ENCODE measurements at regions not wholly inside any gene's neighbourhood (a gene's known extent, or its start where the extent isn't known, plus 50 kb on each side); places are given as distances from the start of the nearest gene placed in this dataset.
"Not testable (repeated sequence)": the region's sequence is repeated elsewhere in the genome, so short reads cannot be mapped to it uniquely, and the experiment has no call there.

DNA sequence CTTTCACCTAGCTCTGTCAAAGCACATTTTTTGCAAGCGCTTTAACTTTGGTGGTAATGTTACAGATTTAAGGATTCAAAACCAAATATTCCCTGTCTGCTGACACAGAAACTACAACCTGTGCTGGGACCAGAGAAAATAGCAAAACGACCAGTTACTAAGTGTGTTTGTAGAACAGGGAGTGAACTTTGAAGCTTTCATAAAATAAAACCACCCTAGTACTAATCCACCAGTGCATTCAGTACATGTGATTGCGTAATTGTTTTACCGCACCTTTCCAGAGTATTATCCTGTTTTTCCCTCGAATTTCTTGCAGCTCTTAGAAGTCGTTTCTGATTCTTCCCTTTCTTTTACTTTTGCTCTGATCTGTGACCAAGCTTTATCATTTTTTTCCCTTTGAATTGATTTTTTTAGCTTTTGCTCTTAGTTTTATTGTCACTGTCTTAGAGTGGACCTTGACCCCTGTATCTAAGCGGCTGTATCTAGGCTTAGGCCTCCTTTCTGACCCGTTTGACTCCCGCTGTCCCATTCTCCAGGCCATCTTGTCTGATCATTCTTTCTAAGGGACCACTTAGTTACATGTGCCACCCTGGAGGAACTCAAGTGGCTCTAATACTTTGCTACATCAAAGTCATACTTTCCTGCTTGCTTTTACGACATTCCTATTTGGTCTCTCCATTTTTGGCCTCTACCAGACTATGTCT is 429.4 kb downstream of the PCNX1 start:
- no peak for DNase-seq

DNA sequence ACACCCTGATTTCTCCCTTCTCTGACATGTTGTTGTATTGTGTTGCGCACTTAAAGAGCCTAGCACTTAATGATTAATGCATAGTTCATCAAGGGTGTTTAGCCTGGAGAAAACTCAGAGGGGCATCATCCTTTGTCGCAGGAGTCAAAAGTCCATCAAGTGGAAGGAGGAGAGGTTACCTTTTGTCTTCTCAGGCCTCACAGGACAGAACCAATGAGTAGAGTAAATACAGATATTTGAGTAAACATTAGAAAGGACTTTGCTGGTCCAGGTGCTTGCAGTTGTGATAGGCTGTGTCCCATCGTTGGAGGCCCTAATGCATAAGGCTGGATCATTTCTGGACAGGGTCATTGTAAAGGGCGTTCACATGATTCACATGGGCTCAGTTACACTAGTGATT is 430.9 kb downstream of the PCNX1 start:
- DNase-seq = no peak

DNA sequence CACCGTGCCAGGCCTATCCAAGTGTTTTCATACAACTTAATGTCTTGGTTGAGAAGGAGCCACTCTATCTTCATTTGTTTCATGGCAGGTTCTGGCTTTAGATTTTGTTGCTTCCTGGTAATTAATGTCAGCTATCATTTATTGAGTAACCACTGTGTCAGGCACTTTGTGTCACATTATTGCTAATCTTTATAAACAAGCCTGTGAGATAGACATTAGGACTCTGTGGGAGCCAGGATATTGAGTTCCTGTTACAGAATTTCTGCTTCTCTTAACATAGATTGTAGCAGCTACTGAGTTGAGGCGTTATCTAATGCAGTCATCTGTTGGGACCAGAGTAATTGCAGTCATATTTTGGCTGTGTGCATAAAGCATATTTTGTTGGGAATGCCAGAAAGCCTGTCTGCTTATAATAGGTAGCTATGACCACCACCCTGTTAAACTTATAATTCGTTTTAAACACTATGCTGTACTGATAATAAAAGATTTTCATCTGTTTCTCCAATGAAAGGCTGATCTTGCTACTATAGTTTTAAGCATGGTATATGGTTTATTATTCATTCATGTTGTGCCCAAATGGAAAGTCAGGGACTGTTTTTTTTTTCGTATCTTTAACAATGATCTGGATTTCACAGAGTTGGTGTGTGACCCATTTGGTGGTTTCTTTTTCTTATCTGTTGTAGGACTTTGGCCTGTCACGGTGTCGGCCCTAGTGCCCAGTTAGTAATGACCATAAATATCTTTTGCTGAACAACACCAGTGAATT is 432.6 kb downstream of the PCNX1 start:
- no peak for DNase-seq

DNA sequence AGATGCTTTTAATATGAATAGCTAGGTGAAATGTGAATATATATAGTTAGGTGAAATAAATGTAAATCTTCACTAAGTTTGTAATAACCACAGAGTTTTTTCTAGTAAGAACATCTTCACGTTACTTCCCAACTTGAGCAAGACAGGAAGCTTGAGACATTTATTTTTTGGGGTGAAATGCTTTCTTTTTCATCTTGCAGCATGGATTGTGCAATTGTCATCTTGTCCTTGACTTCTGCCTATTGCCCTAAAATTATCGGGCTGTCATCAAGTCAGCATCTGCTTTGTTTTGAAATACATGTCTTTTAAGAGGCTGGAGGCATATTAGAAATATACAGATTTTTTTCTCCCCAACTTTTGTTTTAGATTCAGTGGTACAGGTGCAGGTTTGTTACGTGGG is 433.9 kb downstream of the PCNX1 start:
- DNase-seq = no peak

DNA sequence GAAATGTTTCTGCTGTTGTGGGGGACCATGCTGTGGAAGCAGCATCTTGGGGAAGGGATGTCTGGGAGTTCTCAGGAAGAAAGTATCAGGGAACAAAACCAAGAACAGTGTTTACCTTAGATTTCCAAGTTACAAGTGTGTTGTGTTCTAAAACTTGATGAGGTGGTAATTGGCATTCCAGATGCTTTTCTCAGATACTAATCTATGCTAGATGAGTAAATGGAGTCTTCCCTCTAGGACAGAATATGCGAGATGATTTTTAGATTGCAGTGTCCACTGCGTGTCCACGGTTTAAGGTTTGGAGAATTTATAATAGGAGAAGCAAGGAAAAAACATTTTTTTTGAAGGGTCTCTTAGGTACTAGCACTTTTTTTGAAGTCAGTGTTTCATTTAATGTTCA is 436.5 kb downstream of the PCNX1 start:
- DNase-seq = no peak

DNA sequence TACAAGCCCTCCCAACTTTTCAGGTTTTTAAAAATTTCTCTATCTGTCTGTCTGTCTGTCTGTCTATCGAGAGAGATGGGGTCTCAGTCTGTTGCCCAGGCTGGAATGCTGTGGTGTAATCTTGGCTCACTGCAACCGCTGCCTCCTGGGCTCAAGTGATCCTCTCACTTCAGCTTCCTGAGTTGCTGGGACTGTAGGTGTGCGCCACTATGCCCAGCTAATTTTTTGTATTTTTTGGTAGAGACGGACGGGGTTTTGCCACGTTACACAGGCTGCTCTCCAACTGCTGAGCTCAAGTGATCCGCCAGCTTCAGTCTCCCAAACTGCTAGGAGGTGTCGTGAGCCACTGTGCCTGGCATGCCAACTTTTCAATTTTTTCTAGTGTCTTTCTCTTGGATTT is 437.2 kb downstream of the PCNX1 start:
- DNase-seq = no peak

DNA sequence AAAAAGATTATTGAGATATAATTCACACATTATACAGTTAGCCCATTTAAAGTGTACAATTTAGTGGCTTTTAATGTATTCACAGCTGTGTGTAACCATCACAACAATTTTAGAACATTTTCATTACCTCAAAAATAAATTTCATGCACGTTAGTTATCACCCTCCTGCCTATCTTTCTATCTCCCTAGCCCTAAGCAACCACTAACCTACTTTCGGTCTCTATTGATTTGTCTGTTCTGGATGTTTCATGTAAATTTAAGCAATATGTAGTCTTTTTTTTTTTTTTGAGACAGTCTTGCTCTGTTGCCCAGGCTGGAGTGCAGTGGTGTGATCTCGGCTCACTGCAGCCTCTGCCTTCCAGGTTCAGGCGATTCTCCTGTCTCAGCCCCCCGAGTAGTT is 439.4 kb downstream of the PCNX1 start:
- DNase-seq = no peak

DNA sequence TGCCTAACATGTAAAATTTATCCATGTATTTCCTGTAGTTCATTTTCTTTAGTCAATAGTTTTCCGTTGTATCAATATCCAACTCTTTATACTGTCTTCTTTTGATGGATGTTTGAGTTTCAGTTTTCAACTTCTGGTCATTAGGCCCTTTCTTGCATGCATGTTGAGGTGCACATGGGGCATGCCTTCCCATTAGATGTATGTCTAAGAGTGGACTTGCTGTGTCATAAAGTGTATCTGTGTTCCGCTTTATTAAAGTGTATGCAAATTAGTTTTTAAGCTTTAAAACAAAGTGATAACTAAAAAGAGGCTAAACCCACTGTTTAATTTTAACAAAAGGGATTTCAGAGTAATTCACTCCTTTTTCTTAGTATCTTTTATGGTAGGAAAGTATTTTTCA is 441.1 kb downstream of the PCNX1 start:
- no peak for DNase-seq

DNA sequence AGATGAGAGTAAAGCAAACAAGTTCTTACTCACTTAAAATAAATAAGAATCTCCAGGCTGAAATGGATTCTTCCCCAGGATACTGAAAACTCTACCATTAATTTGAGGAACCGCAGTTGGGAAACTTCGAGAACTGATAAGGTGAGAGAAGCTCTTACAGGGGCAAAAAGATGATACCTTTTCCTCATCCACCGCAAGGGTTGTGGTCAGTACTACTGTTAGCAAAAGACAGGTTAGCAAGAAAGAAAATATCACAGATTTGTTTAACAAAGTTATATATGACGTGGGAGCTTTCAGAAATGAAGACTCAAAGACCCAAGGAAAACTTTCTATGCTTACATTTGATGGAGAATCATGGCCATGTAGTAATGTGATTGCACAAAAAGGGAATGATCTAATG is 441.6 kb downstream of the PCNX1 start:
- no peak for DNase-seq

DNA sequence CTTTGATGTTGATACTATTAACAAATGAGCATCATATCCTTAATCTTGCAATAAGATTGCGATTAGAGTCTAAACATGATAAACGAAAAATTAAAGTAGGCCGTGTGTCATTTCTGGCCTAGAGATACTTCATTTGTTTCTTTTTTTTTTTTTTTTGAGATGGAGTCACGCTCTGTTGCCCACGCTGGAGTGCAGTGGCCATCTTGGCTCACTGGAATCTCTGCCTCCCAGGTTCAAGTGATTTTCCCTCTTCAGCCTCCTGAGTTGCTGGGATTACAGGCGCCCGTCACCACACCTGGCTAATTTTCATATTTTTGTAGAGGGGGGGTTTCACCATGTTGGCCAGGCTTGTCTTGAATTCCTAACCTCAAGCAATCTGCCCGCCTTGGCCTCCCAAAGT is 446.9 kb downstream of the PCNX1 start:
- DNase-seq = no peak

DNA sequence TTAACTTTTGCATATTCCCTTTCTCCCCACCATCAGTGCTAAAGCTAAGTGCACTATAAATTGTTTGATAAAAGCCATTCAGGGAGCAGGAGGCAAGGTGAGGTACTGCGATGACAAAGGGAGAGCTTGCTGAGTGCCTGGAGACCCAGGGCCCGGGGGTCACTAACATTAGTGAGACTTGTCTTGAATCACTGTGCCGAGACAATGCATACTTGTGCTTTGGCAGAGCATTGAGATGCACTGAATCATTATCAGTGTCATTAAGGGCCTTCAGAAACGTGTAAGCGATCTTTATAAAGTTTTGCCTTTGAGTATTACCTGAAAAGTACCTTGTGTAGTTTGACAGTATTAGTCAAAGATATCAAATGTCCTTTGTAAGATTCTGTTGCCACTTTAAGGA is 447.5 kb downstream of the PCNX1 start:
- no peak for DNase-seq

DNA sequence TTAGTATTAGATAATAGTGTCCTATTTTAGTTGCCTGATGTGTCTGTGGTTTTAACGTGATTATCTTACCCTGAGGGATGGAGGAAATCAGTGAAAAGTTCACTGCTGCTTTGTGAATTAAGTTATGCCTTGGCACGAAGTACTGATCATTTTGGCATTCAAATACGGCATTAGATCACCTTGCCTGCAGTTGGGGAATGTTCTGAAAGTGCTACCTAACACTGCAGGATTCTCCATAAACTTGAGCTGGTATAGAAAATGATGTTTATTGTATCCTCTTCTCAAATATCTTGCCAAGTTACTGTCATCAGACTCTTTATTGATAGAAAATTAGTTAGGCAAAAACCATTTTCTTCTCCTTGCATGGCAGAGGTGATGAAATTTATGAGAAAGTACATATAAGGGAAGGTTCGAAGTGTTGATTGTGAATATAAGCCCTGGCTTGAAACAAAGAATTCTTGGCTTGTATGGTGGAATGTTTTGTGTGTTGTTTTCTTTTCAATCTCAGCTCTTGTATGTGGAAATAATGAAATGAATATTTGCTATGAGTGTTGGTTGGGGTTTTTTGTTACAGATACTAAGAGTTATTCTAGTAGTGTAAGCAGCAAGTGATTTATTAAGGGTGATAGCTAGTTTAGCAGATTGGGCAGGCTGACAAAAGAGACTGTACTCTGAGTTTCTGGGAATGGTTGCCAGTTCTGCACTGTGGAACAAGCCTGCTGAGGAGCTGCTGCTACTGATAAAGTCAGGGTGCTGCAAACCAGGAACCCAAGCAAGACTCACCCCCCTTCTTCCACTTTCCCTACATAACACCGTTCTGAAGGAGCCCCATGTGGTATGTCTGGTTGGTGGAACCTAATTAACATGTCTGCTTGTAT is 448.3 kb downstream of the PCNX1 start:
- no peak for DNase-seq

DNA sequence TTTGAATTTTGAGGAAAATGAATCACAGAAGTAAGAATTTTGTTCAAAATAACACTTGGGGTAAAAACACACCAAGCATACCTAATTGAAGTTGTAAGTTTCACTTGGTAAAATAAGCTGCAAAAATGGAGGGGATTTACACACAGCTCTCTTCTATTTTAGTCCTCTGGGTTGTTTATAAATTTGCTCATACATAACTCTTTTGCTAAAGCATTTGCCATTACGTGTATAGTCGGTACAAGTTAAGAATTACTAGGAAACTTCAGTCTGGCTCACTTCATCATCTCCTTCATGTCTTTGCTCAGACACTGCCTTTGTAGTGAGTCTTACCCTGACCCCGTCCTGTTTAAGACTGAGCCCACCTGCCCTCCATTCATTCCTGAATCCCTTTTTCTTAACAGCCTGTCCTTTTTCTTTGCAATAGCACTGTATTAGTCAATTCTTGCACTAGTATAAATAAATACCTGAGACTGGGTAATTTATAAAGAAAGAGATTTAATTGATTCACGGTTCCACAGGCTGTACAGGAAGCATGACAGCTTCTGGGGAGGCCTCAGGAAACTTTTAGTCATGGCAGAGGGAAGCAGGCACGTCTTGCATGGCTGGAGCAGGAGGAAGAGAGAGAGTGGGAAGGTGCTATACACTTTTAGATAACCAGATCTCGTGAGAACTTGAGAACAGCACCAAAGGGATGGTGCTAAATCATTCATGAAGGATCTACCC is 451.1 kb downstream of the PCNX1 start:
- DNase-seq = no peak

DNA sequence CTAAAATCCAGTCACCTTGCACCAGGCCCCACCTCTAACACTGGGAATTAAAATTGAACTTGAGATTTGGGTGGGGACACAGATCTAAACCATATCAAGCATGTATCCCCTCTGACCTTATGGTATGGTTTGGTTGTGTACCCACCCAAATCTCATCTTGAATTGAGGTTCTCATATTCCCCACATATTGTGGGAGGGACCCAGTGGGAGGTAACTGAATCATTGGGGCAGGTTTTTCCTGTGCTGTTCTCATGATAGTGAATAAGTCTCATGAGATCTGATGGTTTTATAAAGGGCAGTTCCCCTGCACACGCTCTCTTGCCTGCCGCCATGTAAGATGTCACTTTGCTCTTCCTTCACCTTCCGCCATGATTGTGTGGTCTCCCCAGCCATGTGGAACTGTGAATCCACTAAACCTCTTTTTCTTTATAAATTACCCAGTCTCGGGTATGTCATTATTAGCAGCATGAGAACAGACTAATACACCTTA is 451.7 kb downstream of the PCNX1 start:
- DNase-seq = not testable (repeated sequence)

DNA sequence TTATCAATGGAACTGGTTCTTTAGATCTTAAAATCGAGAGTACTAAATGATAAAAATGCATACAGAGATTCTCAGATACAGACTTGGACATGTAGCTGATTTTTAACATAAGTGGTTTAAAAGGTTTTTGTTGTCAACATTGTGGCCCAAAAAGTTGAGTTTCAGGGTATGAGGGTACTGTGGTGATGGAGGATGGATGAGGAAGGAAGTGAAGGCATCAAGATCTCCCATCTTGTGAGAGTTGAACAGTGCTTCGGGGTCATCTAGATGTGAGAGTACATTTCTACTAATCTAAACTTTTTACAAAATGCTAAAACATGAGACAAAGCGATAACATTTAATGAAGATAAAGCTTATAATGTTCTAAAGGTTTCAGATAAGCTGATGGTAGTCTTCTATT is 452.6 kb downstream of the PCNX1 start:
- no peak for DNase-seq

DNA sequence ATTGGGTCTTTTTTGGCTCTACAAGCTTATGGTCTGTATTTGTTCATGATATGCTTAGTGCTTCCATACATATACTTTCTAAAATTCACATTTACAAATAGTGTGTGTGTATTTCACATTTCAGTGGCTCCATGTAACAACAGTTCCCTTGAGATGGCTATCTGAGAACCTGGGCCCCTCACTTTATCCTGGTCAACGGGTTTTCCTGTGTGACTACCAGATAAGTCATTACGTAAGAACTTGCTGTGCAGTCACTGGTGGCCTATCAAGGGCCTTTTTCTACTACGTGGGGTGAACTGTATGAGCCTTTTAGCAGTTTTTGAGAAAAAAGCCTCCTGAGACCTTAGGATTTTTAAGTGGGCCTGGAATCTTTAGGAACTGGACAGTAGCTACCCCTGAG is 454.1 kb downstream of the PCNX1 start:
- DNase-seq = no peak

DNA sequence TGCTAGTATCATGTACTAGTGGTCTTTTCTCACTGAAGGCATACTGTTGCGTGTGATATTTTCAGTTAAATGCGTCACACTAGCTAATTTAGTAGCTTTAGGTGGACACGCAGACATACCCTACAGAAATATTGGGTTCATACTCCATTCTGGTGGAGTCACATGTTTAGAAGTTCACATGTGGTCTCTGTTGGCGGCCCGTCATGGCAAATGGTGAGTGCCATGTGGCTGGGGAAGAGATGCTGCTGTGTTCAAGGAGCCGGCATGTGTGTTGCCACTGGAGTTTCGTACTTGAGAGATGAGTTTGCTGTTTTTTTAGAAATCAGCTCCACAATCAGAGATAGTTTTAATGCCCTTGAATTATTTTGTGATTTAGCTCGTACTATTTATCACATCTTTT is 454.6 kb downstream of the PCNX1 start:
- no peak for DNase-seq

DNA sequence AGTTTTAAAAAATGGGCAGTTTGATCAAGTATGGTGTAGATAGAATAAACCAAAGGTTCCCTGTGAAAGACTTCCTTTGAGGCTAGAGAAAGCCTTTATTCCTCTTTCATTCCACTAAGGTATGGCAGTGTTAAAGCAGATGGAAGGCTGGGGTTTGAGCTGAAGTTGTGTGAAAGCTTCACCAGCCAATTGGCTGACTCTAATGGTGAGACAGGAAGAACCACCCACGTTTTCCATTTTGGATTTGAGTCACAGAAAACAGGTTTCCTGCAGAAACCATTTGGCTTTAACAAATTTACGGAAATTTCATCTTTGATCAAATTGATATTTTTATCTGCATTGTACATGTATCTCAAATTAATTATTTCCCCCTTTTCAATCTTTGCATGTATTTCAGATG is 455.0 kb downstream of the PCNX1 start:
- DNase-seq = no peak

DNA sequence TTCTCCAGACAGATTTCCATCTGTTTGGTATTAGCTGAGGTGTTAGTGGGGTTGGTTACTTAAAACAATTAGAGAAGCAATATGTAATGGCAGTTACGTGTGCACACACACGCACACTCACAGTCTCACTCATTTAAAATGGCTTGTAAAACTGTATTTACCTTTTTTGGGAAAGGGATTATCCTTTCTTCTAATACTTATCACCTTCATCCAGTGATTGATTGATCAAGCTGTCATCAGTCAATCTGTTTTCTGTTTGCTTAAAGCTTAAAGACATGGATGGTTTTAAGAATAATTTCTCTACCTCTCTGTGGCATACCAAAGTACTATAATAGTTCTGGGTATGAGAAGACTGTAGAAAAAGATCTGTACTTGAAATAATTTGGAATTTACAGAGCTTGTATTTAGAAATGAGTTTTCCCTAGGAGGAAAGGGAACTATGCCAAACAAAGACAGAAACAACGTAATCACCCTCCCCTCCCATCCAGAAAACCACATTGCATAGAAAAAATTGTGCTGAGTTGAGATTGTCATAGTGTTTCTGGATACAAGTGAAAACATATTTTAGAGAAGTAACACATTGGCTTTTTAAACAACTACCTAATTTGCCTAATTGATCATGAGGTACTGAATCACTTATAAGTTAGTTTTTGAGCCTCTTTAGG is 455.8 kb downstream of the PCNX1 start:
- no peak for DNase-seq

DNA sequence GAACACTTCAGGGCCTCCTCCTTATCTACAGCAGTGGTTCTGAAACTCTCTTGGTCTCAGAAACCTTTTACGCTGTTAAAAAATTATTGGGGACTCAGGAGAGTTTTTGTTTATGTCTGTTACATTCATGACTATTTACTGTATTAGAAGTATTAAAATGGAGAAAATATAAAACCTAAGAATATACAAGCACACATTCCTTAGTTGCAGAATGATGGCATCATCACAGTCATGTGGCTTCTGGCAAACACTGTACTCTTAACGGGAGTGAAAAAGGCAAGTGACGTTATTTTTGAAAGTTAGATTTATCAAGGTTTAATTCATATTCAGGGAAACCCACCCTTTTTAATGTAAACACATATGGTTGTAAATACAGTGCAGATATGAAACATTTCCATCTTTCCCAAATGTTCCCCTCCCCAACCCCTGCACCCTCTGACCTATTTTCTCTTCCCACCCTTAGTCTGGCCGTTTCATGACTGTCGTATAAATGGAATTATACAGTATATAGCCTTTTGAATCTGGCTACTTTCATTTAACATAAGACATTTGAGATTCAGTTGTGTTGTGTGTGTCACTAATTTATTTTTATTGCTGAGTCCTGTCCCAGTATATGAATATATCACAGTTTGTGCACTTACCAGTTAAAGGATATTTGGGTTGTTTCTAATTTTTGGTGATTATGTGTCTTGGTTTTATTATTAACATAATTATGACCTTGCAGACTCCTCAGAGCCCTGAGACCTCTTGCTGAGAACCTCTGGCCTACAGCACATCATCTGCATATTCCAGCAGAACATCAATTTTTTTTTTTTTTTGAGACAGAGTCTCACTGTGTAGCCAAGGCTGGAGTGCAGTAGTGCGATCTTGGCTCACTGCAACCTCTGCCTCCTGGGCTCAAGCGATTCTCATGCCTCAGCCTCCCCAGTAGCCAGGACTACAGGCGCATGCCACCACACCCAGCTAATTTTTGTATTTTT is 457.0 kb downstream of the PCNX1 start:
- no peak for DNase-seq

DNA sequence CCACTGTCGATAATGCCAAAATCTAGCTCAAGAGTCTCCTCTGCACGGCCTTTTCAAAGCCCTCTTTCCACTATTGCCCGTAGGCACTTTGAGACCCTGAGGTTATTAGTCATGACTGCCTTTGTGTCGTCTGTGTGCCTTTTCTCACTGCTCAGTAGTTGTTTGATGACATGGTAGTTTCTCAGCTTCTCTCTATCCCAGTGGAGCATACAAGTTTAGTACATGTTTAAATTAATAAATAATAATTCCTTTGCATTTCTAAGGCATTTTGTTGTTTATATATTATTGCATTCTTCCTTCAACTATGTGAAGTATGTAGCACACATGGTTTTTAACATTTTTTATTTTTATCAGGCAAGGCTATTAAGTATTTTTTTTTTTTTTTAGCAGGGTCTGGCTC is 458.1 kb downstream of the PCNX1 start:
- DNase-seq = no peak
